Activated CD4-positive, alpha-beta T cell treated with anti-CD3 and anti-CD28 coated beads, Interleukin-2, amount 50 U/mL, for 24 hours (primary cell): ENCODE measurements at regions not wholly inside any gene's neighbourhood (a gene's known extent, or its start where the extent isn't known, plus 50 kb on each side); places are given as distances from the start of the nearest gene placed in this dataset.

Experiments
- DNase-seq, 2 donors: peaks; one replicate each; pipeline ENCODE4 v3.0.0-alpha.2; 2020; ENCODE audit warnings: low read depth in 1 of 2, low spot score in 1 of 2

GRCh38 chr3:80087767-80088166, 320.0 kb upstream of the ROBO1 start:
- DNase-seq, result no peak

GRCh38 chr3:80086426-80086825, 318.6 kb upstream of the ROBO1 start:
- DNase-seq, result no peak

- DNase-seq, result no peak
Measured at GRCh38 chr3:80079886-80080285, 312.1 kb upstream of the ROBO1 start.

GRCh38 chr3:80068459-80068858, 300.7 kb upstream of the ROBO1 start:
- DNase-seq, result no peak

GRCh38 chr3:80063535-80063934, 295.7 kb upstream of the ROBO1 start:
- no peak for DNase-seq

- DNase-seq, result no peak
Measured at GRCh38 chr3:80060664-80061063, 292.9 kb upstream of the ROBO1 start.

GRCh38 chr3:80055306-80055705, 287.5 kb upstream of the ROBO1 start:
- DNase-seq, result no peak

- DNase-seq, result no peak
Measured at GRCh38 chr3:80052271-80052670, 284.5 kb upstream of the ROBO1 start.

GRCh38 chr3:80051602-80051962, 283.8 kb upstream of the ROBO1 start:
- DNase-seq, result no peak

- DNase-seq, result no peak
Measured at GRCh38 chr3:80050826-80051601, 283.2 kb upstream of the ROBO1 start.

GRCh38 chr3:80043226-80043625, 275.4 kb upstream of the ROBO1 start:
- DNase-seq, result no peak

- DNase-seq, result no peak
Measured at GRCh38 chr3:80040067-80040466, 272.3 kb upstream of the ROBO1 start.

GRCh38 chr3:80036176-80036575, 268.4 kb upstream of the ROBO1 start:
- no peak for DNase-seq

- no peak for DNase-seq
Measured at GRCh38 chr3:80035021-80035420, 267.2 kb upstream of the ROBO1 start.

- no peak for DNase-seq
Measured at GRCh38 chr3:80023010-80023409, 255.2 kb upstream of the ROBO1 start.

GRCh38 chr3:80018375-80018774, 250.6 kb upstream of the ROBO1 start:
- DNase-seq, result no peak

GRCh38 chr3:80017369-80017768, 249.6 kb upstream of the ROBO1 start:
- no peak for DNase-seq

- no peak for DNase-seq
Measured at GRCh38 chr3:80014576-80014975, 246.8 kb upstream of the ROBO1 start.

- DNase-seq, result no peak
Measured at GRCh38 chr3:80010021-80010571, 242.3 kb upstream of the ROBO1 start.

- no peak for DNase-seq
Measured at GRCh38 chr3:80007522-80007921, 239.7 kb upstream of the ROBO1 start.

GRCh38 chr3:80006315-80006714, 238.5 kb upstream of the ROBO1 start:
- no peak for DNase-seq

GRCh38 chr3:80000022-80000421, 232.2 kb upstream of the ROBO1 start:
- DNase-seq, result no peak

- DNase-seq, result no peak
Measured at GRCh38 chr3:79994397-79994796, 226.6 kb upstream of the ROBO1 start.
